ENCODE measurements at regions not wholly inside any gene's neighbourhood (a gene's known extent, or its start where the extent isn't known, plus 50 kb on each side); places are given as distances from the start of the nearest gene placed in this dataset.

- Histone ChIP-seq H3K4me3 (ENCODE audit: low read length in 3 of 3) (no peak overlapping the region), H3K4me1 (ENCODE audit: control insufficient read depth in 3 of 3, insufficient read depth in 3 of 3, low read length in 3 of 3) (no peaks in the 10 kb centered on the region), H3K9me3 (ENCODE audit: control insufficient read depth in 3 of 3, low read length in 3 of 3) (no peaks in the 10 kb centered on the region), H3K27me3 (ENCODE audit: control insufficient read depth in 3 of 3, insufficient read depth in 3 of 3, low read length in 3 of 3) (no peaks in the 10 kb centered on the region), H3K36me3 (ENCODE audit: control insufficient read depth in 3 of 3, insufficient read depth in 3 of 3, low read length in 3 of 3) (no peaks in the 10 kb centered on the region), H3K27ac (ENCODE audit: low read depth, low read length) (no peak overlapping the region), H3K9ac (ENCODE audit: low read depth in 1 of 3, low read length in 3 of 3) (no peak overlapping the region)
These were observed 1209.3 kb upstream of the C9orf72 start for GRCh38 chr9:28782630-28783029.

GRCh38 chr9:28792716-28793115, 1219.4 kb upstream of the C9orf72 start:
- no peaks in the 10 kb centered on the region for H3K27me3 ChIP-seq (ENCODE audit: control insufficient read depth in 3 of 3, insufficient read depth in 3 of 3, low read length in 3 of 3)
- no peak overlapping the region for H3K27ac ChIP-seq (ENCODE audit: low read depth, low read length)
- H3K9me3 ChIP-seq (ENCODE audit: control insufficient read depth in 3 of 3, low read length in 3 of 3) = no peaks in the 10 kb centered on the region
- no peak overlapping the region for H3K9ac ChIP-seq (ENCODE audit: low read depth in 1 of 3, low read length in 3 of 3)
- H3K36me3 ChIP-seq (ENCODE audit: control insufficient read depth in 3 of 3, insufficient read depth in 3 of 3, low read length in 3 of 3) = no peaks in the 10 kb centered on the region
- no peak overlapping the region for H3K4me3 ChIP-seq (ENCODE audit: low read length in 3 of 3)
- no peaks in the 10 kb centered on the region for H3K4me1 ChIP-seq (ENCODE audit: control insufficient read depth in 3 of 3, insufficient read depth in 3 of 3, low read length in 3 of 3)

GRCh38 chr9:28799876-28800275, 1226.6 kb upstream of the C9orf72 start:
- H3K4me1 ChIP-seq (ENCODE audit: control insufficient read depth in 3 of 3, insufficient read depth in 3 of 3, low read length in 3 of 3) = no peaks in the 10 kb centered on the region
- no peaks in the 10 kb centered on the region for H3K36me3 ChIP-seq (ENCODE audit: control insufficient read depth in 3 of 3, insufficient read depth in 3 of 3, low read length in 3 of 3)
- H3K4me3 ChIP-seq (ENCODE audit: low read length in 3 of 3) = no peak overlapping the region
- H3K27ac ChIP-seq (ENCODE audit: low read depth, low read length) = no peak overlapping the region
- H3K27me3 ChIP-seq (ENCODE audit: control insufficient read depth in 3 of 3, insufficient read depth in 3 of 3, low read length in 3 of 3) = no peaks in the 10 kb centered on the region
- no peak overlapping the region for H3K9ac ChIP-seq (ENCODE audit: low read depth in 1 of 3, low read length in 3 of 3)
- H3K9me3 ChIP-seq (ENCODE audit: control insufficient read depth in 3 of 3, low read length in 3 of 3) = no peaks in the 10 kb centered on the region

GRCh38 chr9:28801144-28801799, 1228.0 kb upstream of the C9orf72 start:
- Histone ChIP-seq H3K4me1 (ENCODE audit: control insufficient read depth in 3 of 3, insufficient read depth in 3 of 3, low read length in 3 of 3) (no peaks in the 10 kb centered on the region), H3K9ac (ENCODE audit: low read depth in 1 of 3, low read length in 3 of 3) (no peak overlapping the region), H3K4me3 (ENCODE audit: low read length in 3 of 3) (no peak overlapping the region), H3K27ac (ENCODE audit: low read depth, low read length) (no peak overlapping the region), H3K27me3 (ENCODE audit: control insufficient read depth in 3 of 3, insufficient read depth in 3 of 3, low read length in 3 of 3) (no peaks in the 10 kb centered on the region), H3K36me3 (ENCODE audit: control insufficient read depth in 3 of 3, insufficient read depth in 3 of 3, low read length in 3 of 3) (no peaks in the 10 kb centered on the region), H3K9me3 (ENCODE audit: control insufficient read depth in 3 of 3, low read length in 3 of 3) (no peaks in the 10 kb centered on the region)

- no peak overlapping the region for H3K9ac ChIP-seq (ENCODE audit: low read depth in 1 of 3, low read length in 3 of 3)
- no peaks in the 10 kb centered on the region for H3K9me3 ChIP-seq (ENCODE audit: control insufficient read depth in 3 of 3, low read length in 3 of 3)
- H3K27ac ChIP-seq (ENCODE audit: low read depth, low read length) = no peak overlapping the region
- no peaks in the 10 kb centered on the region for H3K36me3 ChIP-seq (ENCODE audit: control insufficient read depth in 3 of 3, insufficient read depth in 3 of 3, low read length in 3 of 3)
- no peaks in the 10 kb centered on the region for H3K4me1 ChIP-seq (ENCODE audit: control insufficient read depth in 3 of 3, insufficient read depth in 3 of 3, low read length in 3 of 3)
- H3K4me3 ChIP-seq (ENCODE audit: low read length in 3 of 3) = no peak overlapping the region
- no peaks in the 10 kb centered on the region for H3K27me3 ChIP-seq (ENCODE audit: control insufficient read depth in 3 of 3, insufficient read depth in 3 of 3, low read length in 3 of 3)
These were observed 1231.9 kb upstream of the C9orf72 start for GRCh38 chr9:28805197-28805596.

- Histone ChIP-seq H3K4me3 (ENCODE audit: low read length in 3 of 3) (no peak overlapping the region), H3K27ac (ENCODE audit: low read depth, low read length) (no peak overlapping the region), H3K9me3 (ENCODE audit: control insufficient read depth in 3 of 3, low read length in 3 of 3) (no peaks in the 10 kb centered on the region), H3K36me3 (ENCODE audit: control insufficient read depth in 3 of 3, insufficient read depth in 3 of 3, low read length in 3 of 3) (no peaks in the 10 kb centered on the region), H3K9ac (ENCODE audit: low read depth in 1 of 3, low read length in 3 of 3) (no peak overlapping the region), H3K27me3 (ENCODE audit: control insufficient read depth in 3 of 3, insufficient read depth in 3 of 3, low read length in 3 of 3) (no peaks in the 10 kb centered on the region), H3K4me1 (ENCODE audit: control insufficient read depth in 3 of 3, insufficient read depth in 3 of 3, low read length in 3 of 3) (no peaks in the 10 kb centered on the region)
These were observed 1234.8 kb upstream of the C9orf72 start for GRCh38 chr9:28808042-28808441.

- Histone ChIP-seq H3K36me3 (ENCODE audit: control insufficient read depth in 3 of 3, insufficient read depth in 3 of 3, low read length in 3 of 3) (no peaks in the 10 kb centered on the region), H3K9me3 (ENCODE audit: control insufficient read depth in 3 of 3, low read length in 3 of 3) (no peaks in the 10 kb centered on the region), H3K4me1 (ENCODE audit: control insufficient read depth in 3 of 3, insufficient read depth in 3 of 3, low read length in 3 of 3) (no peaks in the 10 kb centered on the region), H3K4me3 (ENCODE audit: low read length in 3 of 3) (no peak overlapping the region), H3K27ac (ENCODE audit: low read depth, low read length) (no peak overlapping the region), H3K27me3 (ENCODE audit: control insufficient read depth in 3 of 3, insufficient read depth in 3 of 3, low read length in 3 of 3) (no peaks in the 10 kb centered on the region), H3K9ac (ENCODE audit: low read depth in 1 of 3, low read length in 3 of 3) (no peak overlapping the region)
These were observed 1237.3 kb upstream of the C9orf72 start for GRCh38 chr9:28810388-28811075.

- H3K9ac ChIP-seq (ENCODE audit: low read depth in 1 of 3, low read length in 3 of 3) = no peak overlapping the region
- H3K9me3 ChIP-seq (ENCODE audit: control insufficient read depth in 3 of 3, low read length in 3 of 3) = no peaks in the 10 kb centered on the region
- no peaks in the 10 kb centered on the region for H3K27me3 ChIP-seq (ENCODE audit: control insufficient read depth in 3 of 3, insufficient read depth in 3 of 3, low read length in 3 of 3)
- H3K27ac ChIP-seq (ENCODE audit: low read depth, low read length) = no peak overlapping the region
- H3K4me1 ChIP-seq (ENCODE audit: control insufficient read depth in 3 of 3, insufficient read depth in 3 of 3, low read length in 3 of 3) = no peaks in the 10 kb centered on the region
- no peak overlapping the region for H3K4me3 ChIP-seq (ENCODE audit: low read length in 3 of 3)
- H3K36me3 ChIP-seq (ENCODE audit: control insufficient read depth in 3 of 3, insufficient read depth in 3 of 3, low read length in 3 of 3) = no peaks in the 10 kb centered on the region
These were observed 1247.5 kb upstream of the C9orf72 start for GRCh38 chr9:28820741-28821140.

GRCh38 chr9:28821240-28821639, 1248.0 kb upstream of the C9orf72 start:
- Histone ChIP-seq H3K27me3 (ENCODE audit: control insufficient read depth in 3 of 3, insufficient read depth in 3 of 3, low read length in 3 of 3) (no peaks in the 10 kb centered on the region), H3K4me3 (ENCODE audit: low read length in 3 of 3) (no peak overlapping the region), H3K9me3 (ENCODE audit: control insufficient read depth in 3 of 3, low read length in 3 of 3) (no peaks in the 10 kb centered on the region), H3K4me1 (ENCODE audit: control insufficient read depth in 3 of 3, insufficient read depth in 3 of 3, low read length in 3 of 3) (no peaks in the 10 kb centered on the region), H3K9ac (ENCODE audit: low read depth in 1 of 3, low read length in 3 of 3) (no peak overlapping the region), H3K27ac (ENCODE audit: low read depth, low read length) (no peak overlapping the region), H3K36me3 (ENCODE audit: control insufficient read depth in 3 of 3, insufficient read depth in 3 of 3, low read length in 3 of 3) (no peaks in the 10 kb centered on the region)

- H3K9me3 ChIP-seq (ENCODE audit: control insufficient read depth in 3 of 3, low read length in 3 of 3) = no peaks in the 10 kb centered on the region
- H3K27ac ChIP-seq (ENCODE audit: low read depth, low read length) = no peak overlapping the region
- H3K9ac ChIP-seq (ENCODE audit: low read depth in 1 of 3, low read length in 3 of 3) = no peak overlapping the region
- H3K4me3 ChIP-seq (ENCODE audit: low read length in 3 of 3) = no peak overlapping the region
- no peaks in the 10 kb centered on the region for H3K36me3 ChIP-seq (ENCODE audit: control insufficient read depth in 3 of 3, insufficient read depth in 3 of 3, low read length in 3 of 3)
- H3K27me3 ChIP-seq (ENCODE audit: control insufficient read depth in 3 of 3, insufficient read depth in 3 of 3, low read length in 3 of 3) = no peaks in the 10 kb centered on the region
- H3K4me1 ChIP-seq (ENCODE audit: control insufficient read depth in 3 of 3, insufficient read depth in 3 of 3, low read length in 3 of 3) = no peaks in the 10 kb centered on the region
These were observed 1251.2 kb upstream of the C9orf72 start for GRCh38 chr9:28824432-28824963.

Data from skeletal muscle tissue (tissue), 3 donors.